ENCODE measurements at regions not wholly inside any gene's neighbourhood (a gene's known extent, or its start where the extent isn't known, plus 50 kb on each side); places are given as distances from the start of the nearest gene placed in this dataset.

DNA sequence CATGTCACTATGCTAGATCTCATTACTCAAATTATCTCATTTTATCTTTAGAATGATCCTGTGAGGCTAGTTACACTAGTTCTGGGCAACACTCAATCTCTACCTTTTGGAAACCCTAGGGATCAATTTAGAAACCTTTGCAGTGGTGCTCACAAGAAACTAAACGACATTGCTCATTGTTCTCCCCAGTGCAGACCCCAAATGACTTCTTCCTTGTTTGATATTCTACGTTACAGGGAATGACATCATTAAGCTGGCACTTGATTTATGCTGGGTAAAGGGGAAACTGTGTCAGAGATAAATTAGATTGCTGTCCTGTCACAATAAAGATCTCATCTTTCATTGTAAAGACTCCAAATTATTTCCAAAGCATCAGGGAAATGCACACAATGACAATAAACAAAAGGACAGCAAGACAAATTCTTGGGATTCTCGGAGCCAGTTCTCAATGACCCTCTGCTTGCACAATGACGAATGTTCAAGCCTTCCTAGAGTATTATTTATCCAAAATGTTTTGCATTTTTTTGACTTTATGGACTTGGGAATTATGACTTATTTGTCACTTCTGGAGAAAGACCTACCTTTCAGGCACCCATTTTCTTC lies 1121.8 kb upstream of the TENM4 start (continued):
- TF ChIP-seq, protein P1, sequence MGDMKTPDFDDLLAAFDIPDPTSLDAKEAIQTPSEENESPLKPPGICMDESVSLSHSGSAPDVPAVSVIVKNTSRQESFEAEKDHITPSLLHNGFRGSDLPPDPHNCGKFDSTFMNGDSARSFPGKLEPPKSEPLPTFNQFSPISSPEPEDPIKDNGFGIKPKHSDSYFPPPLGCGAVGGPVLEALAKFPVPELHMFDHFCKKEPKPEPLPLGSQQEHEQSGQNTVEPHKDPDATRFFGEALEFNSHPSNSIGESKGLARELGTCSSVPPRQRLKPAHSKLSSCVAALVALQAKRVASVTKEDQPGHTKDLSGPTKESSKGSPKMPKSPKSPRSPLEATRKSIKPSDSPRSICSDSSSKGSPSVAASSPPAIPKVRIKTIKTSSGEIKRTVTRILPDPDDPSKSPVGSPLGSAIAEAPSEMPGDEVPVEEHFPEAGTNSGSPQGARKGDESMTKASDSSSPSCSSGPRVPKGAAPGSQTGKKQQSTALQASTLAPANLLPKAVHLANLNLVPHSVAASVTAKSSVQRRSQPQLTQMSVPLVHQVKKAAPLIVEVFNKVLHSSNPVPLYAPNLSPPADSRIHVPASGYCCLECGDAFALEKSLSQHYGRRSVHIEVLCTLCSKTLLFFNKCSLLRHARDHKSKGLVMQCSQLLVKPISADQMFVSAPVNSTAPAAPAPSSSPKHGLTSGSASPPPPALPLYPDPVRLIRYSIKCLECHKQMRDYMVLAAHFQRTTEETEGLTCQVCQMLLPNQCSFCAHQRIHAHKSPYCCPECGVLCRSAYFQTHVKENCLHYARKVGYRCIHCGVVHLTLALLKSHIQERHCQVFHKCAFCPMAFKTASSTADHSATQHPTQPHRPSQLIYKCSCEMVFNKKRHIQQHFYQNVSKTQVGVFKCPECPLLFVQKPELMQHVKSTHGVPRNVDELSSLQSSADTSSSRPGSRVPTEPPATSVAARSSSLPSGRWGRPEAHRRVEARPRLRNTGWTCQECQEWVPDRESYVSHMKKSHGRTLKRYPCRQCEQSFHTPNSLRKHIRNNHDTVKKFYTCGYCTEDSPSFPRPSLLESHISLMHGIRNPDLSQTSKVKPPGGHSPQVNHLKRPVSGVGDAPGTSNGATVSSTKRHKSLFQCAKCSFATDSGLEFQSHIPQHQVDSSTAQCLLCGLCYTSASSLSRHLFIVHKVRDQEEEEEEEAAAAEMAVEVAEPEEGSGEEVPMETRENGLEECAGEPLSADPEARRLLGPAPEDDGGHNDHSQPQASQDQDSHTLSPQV (IDR thresholded peaks at IDR 0.05) = no peak
- no peak for TF ChIP-seq ZNF207 (IDR thresholded peaks at IDR 0.05; ENCODE audit: borderline replicate concordance)
- TF ChIP-seq, protein P2, sequence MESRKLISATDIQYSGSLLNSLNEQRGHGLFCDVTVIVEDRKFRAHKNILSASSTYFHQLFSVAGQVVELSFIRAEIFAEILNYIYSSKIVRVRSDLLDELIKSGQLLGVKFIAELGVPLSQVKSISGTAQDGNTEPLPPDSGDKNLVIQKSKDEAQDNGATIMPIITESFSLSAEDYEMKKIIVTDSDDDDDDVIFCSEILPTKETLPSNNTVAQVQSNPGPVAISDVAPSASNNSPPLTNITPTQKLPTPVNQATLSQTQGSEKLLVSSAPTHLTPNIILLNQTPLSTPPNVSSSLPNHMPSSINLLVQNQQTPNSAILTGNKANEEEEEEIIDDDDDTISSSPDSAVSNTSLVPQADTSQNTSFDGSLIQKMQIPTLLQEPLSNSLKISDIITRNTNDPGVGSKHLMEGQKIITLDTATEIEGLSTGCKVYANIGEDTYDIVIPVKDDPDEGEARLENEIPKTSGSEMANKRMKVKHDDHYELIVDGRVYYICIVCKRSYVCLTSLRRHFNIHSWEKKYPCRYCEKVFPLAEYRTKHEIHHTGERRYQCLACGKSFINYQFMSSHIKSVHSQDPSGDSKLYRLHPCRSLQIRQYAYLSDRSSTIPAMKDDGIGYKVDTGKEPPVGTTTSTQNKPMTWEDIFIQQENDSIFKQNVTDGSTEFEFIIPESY (IDR thresholded peaks at IDR 0.05) = no peak
- TF ChIP-seq DPF2 (IDR thresholded peaks at IDR 0.05) = no peak
- TF ChIP-seq HDAC6 (IDR thresholded peaks at IDR 0.05; ENCODE audit: unreplicated experiment) = no peak
- no peak for TF ChIP-seq CHD2 (IDR thresholded peaks at IDR 0.05; ENCODE audit: borderline replicate concordance, low read depth, low read length)

DNA sequence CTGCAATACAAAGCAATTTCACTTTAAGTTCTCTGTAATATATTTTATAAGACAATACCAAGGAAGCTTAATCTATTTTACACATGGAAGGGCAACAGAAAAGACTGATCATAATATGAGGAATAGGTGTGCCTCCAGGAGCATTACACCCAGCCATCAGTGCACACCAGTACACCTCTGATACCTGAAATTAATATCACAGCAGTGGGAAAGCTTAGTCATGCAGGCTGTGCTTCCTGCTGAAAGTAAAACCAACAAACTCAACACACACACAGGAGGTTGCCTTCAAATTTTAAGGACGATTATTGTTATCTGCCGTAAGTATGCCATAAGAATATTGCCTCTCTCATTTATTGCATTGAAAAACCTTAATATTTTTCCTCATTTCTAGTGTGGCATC lies 1119.1 kb upstream of the TENM4 start:
- POLR2A ChIA-PET = no interaction called here
- no peak for TF ChIP-seq POLR2A (IDR thresholded peaks at IDR 0.05; ENCODE audit: low read depth, low read length)
- no peak for TF ChIP-seq POLR2AphosphoS2 (IDR thresholded peaks at IDR 0.05; ENCODE audit: low read depth, low read length)
- no peak for TF ChIP-seq EZH2 (IDR thresholded peaks at IDR 0.05; ENCODE audit: borderline replicate concordance, control insufficient read depth, low read depth, low read length)
- no peak for TF ChIP-seq HDAC6 (IDR thresholded peaks at IDR 0.05; ENCODE audit: unreplicated experiment)
- TF ChIP-seq MEF2B (IDR thresholded peaks at IDR 0.05; ENCODE audit: partially characterized antibody, poor library complexity, severe bottlenecking) = no peak
- DNase-seq (ENCODE audit: low read depth, low spot score) = no peak
- Histone ChIP-seq H3K4me2 (ENCODE audit: control insufficient read depth, insufficient read depth) (no peak overlapping the region), H2AFZ (ENCODE audit: control insufficient read depth, low read depth, low read length) (no peak overlapping the region), H3K79me2 (ENCODE audit: control insufficient read depth, insufficient read depth, low read length) (no peaks in the 10 kb centered on the region), H3K27me3 (replicated peaks in 1 of 2; ENCODE audit: control insufficient read depth in 2 of 2, insufficient read depth in 2 of 2, low read length in 1 of 2) (no peaks in the 10 kb centered on the region), H3K27ac (ENCODE audit: control insufficient read depth, insufficient read depth) (no peak overlapping the region), H3K9me3 (replicated peaks; ENCODE audit: control insufficient read depth, insufficient read depth, low read length) (no peaks in the 10 kb centered on the region), H3K36me3 (ENCODE audit: control insufficient read depth in 2 of 2, insufficient read depth in 2 of 2, low read length in 1 of 2) (no peaks in the 10 kb centered on the region), H4K20me1 (ENCODE audit: control insufficient read depth, insufficient read depth) (no peaks in the 10 kb centered on the region), H3K4me3 (no peak overlapping the region), H3K9ac (ENCODE audit: control insufficient read depth, insufficient read depth, low read length) (no peak overlapping the region), H3K4me1 (ENCODE audit: control insufficient read depth, insufficient read depth, low read length) (no peaks in the 10 kb centered on the region)
- BruUV-seq (replicated peaks) = no TSS peak
- RAD21 ChIA-PET (ENCODE audit: unreplicated experiment) = no interaction called here
- no peak for FAIRE-seq
- CTCF ChIA-PET = no interaction called here
- no peak for ATAC-seq
- in situ Hi-C loops (cut with MboI) = no loop called here
- intact Hi-C loops (cut with micrococcal nuclease; ENCODE audit: unreplicated experiment) = no loop called here
- SMC1A ChIA-PET (ENCODE audit: uncharacterized antibody, unreplicated experiment) = no interaction called here
- 3% methylated on average over 2 of the region's 2 CpGs for WGBS (ENCODE audit: insufficient coverage, insufficient replicate concordance, low lambda C conversion rate, missing lambda C conversion rate)
